A549 (cell line): ENCODE measurements at regions not wholly inside any gene's neighbourhood (a gene's known extent, or its start where the extent isn't known, plus 50 kb on each side); places are given as distances from the start of the nearest gene placed in this dataset.
A peak's percentile ranks its signal among the peaks of the same experiment; 100 is the strongest.

Experiments
- ATAC-seq, 2 experiments: fragments of 200-7000 bp in 1 of 2; fragments of >200 bp in 1 of 2; cut with Nextera tagmentation in 1 of 2; cut with Tn5 transposase in 1 of 2; 3 replicates each; pipeline versions ENCODE4 v1.8.0 to v1.9.1; 2018 to 2020; ENCODE audit warnings: mild to moderate bottlenecking in 1 of 2, moderate library complexity in 1 of 2
- CTCF ChIA-PET: fragments of 300-600 bp; sonication (Branson Sonifier 250); formaldehyde crosslinking; extraction: SDS; loops from one replicate; lab custom pipeline; 2021; ENCODE audit warnings: antibody characterized with exemption, inconsistent platforms; lab: Yijun Ruan, JAX
- POLR2A ChIA-PET: fragments of 350-600 bp; formaldehyde crosslinking; extraction: SDS; loops from one replicate; lab custom pipeline; 2021; ENCODE audit warnings: antibody characterized with exemption, inconsistent platforms; lab: Yijun Ruan, JAX
- DNase-seq, 2 experiments: peaks; one replicate each; pipeline versions ENCODE4 v3.0.0 to v3.0.0-alpha.2; 2011 to 2016; ENCODE audit warnings: low read depth in 1 of 2, low spot score in 1 of 2
- FAIRE-seq: peaks from 2 replicates; lab custom pipeline; 2011; peaks lifted over from hg19 to GRCh38; lab: Jason Lieb, UNC
- H3K27ac ChIP-seq, 2 experiments: fragments of >200 bp; sonication (Bioruptor Twin); formaldehyde crosslinking; 3 replicates each; pipeline ENCODE4 v1.5.1; 2016 to 2017
- H3K4me1 ChIP-seq: fragments of >200 bp; sonication (Bioruptor Twin); formaldehyde crosslinking; 3 replicates; pipeline ENCODE4 v1.6.1; 2016
- H3K4me2 ChIP-seq: fragments of >200 bp; sonication (Bioruptor Twin); formaldehyde crosslinking; 3 replicates; pipeline ENCODE4 v1.6.1; 2016
- H3K4me3 ChIP-seq: fragments of >200 bp; sonication (Bioruptor Twin); formaldehyde crosslinking; 3 replicates; pipeline ENCODE4 v1.5.1; 2016
- H3K9me3 ChIP-seq: fragments of >200 bp; sonication (Bioruptor Twin); formaldehyde crosslinking; 3 replicates; pipeline ENCODE4 v1.6.1; 2016
- CHD2 ChIP-seq: fragments of 150-350 bp; IDR thresholded peaks from 2 replicates; pipeline ENCODE4 v1.6.1; 2014; ENCODE audit warnings: low read length; ENCODE audit not compliant: partially characterized antibody
- CHD4 ChIP-seq: fragments of 200-600 bp; sonication (generic); IDR thresholded peaks from 2 replicates; pipeline ENCODE4 v1.6.1; 2016; ENCODE audit warnings: antibody characterized with exemption, mild to moderate bottlenecking, borderline replicate concordance
- CTCF ChIP-seq: fragments of >200 bp; sonication (Bioruptor Twin); formaldehyde crosslinking; IDR thresholded peaks from 3 replicates; pipeline ENCODE4 v1.5.1; 2016
- EP300 ChIP-seq, 2 experiments: fragments of >200 bp; sonication (Bioruptor Twin); formaldehyde crosslinking; IDR thresholded peaks; 2 replicates in 1 of 2; 3 replicates in 1 of 2; pipeline ENCODE4 v1.6.1; 2016 to 2017
- HDAC2 ChIP-seq: fragments of 200-600 bp; sonication (generic); IDR thresholded peaks from 2 replicates; pipeline ENCODE4 v1.6.1; 2016
- HMGXB4 ChIP-seq: fragments of 250-450 bp; sonication (Bioruptor Pico); IDR thresholded peaks from 2 replicates; pipeline ENCODE4 v1.5.0; 2021; ENCODE audit warnings: mild to moderate bottlenecking, moderate library complexity, borderline replicate concordance
- HOXB13 ChIP-seq: fragments of 250-450 bp; sonication (Bioruptor Pico); IDR thresholded peaks from 2 replicates; pipeline ENCODE4 v1.5.0; 2020; ENCODE audit warnings: low read depth, mild to moderate bottlenecking, moderate library complexity
- MAFK ChIP-seq: fragments of 450-650 bp; IDR thresholded peaks from 2 replicates; pipeline ENCODE4 v1.6.1; 2014; ENCODE audit not compliant: partially characterized antibody
- NFE2L2 ChIP-seq: fragments of 150-350 bp; conservative IDR thresholded peaks from 2 replicates; pipeline ENCODE4 v1.6.1; 2014; ENCODE audit warnings: low read length
- NPAS2 ChIP-seq: fragments of 250-450 bp; sonication (Bioruptor Pico); IDR thresholded peaks from 2 replicates; pipeline ENCODE4 v1.8.0; 2022; ENCODE audit warnings: mild to moderate bottlenecking, moderate library complexity, borderline replicate concordance
- POLR2A ChIP-seq: IDR thresholded peaks from 2 replicates; pipeline ENCODE4 v1.6.1; 2012; ENCODE audit warnings: mild to moderate bottlenecking, low read length
- RAD21 ChIP-seq, 2 experiments: fragments of >200 bp in 1 of 2; sonication (Bioruptor Twin) in 1 of 2; formaldehyde crosslinking in 1 of 2; IDR thresholded peaks in 1 of 2; conservative IDR thresholded peaks in 1 of 2; 2 replicates in 1 of 2; 3 replicates in 1 of 2; pipeline ENCODE4 v1.6.1; 2012 to 2018; ENCODE audit warnings: inconsistent platforms in 1 of 2
- RNF2 ChIP-seq: fragments of 200-600 bp; sonication (generic); IDR thresholded peaks from 2 replicates; pipeline ENCODE4 v1.6.1; 2016; ENCODE audit warnings: low read depth, mild to moderate bottlenecking, antibody characterized with exemption, moderate library complexity, borderline replicate concordance
- ZC3H11A ChIP-seq: fragments of 450-650 bp; IDR thresholded peaks from 2 replicates; pipeline ENCODE4 v1.6.1; 2014; ENCODE audit warnings: antibody characterized with exemption, mild to moderate bottlenecking
- ZFP36 ChIP-seq: fragments of 450-650 bp; IDR thresholded peaks from 2 replicates; pipeline ENCODE4 v1.6.1; 2014; ENCODE audit warnings: borderline replicate concordance; ENCODE audit not compliant: partially characterized antibody
- ZSCAN20 ChIP-seq: fragments of 250-450 bp; sonication (Bioruptor Pico); IDR thresholded peaks from 2 replicates; pipeline ENCODE4 v1.8.0; 2022; ENCODE audit warnings: mild to moderate bottlenecking, moderate library complexity
- WGBS: methylation state at CpG from one replicate; pipeline ENCODE4 v1.1.6; 2017; ENCODE audit errors: missing lambda C conversion rate; 5-methylcytosine and 5-hydroxymethylcytosine counted together
- TF ChIP-seq, protein P1 (sequence below): IDR thresholded peaks from 2 replicates; pipeline ENCODE4 v1.6.1; 2012; ENCODE audit warnings: low read depth, borderline replicate concordance
- TF ChIP-seq, protein P2 (sequence below): fragments of 150-350 bp; IDR thresholded peaks from 2 replicates; pipeline ENCODE4 v1.6.1; 2014; ENCODE audit warnings: low read depth, mild to moderate bottlenecking, low read length
- TF ChIP-seq, protein P3 (sequence below): fragments of >200 bp; sonication (Bioruptor Twin); formaldehyde crosslinking; IDR thresholded peaks from 2 replicates; pipeline ENCODE4 v1.6.1; 2016
- TF ChIP-seq, protein P4 (sequence below): fragments of 250-450 bp; sonication (Bioruptor Pico); IDR thresholded peaks from 2 replicates; pipeline ENCODE4 v1.5.0; 2020; ENCODE audit warnings: low read depth, mild to moderate bottlenecking, moderate library complexity

DNA sequence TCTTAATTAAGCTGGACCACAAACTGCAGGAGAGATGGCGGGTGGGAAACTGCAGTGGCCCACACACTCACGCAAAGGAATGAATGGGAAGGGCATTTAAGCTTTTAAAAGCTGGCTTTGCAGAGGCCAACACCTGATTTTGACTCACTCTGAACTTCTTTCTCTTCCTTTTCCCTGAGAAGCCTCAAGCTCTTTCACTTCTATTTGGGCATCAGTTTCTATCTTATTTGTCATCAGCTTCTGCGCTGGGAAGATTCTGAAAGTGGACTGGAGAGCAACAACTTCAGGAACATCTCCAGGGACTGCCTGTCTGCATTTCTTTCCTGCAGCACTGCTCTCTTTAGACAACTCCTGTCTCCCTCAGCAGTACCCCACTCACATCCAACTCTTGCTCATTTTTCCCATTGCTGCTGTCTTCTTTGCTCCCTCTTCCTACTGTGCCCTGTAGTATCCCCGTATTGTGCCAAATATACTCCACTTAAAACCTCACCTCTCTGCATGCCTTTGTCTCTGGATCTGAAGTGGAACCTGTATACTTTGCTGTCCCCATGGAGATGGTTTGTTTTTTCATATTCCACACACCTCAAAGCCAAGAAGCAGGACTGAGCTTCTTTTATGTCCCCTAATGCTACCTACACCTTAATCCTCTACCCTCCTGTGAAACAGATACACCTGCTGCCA, 143.3 kb upstream of the JUN start:
- 89% methylated on average over 4 of the region's 4 CpGs for WGBS
- TF ChIP-seq, protein P1, sequence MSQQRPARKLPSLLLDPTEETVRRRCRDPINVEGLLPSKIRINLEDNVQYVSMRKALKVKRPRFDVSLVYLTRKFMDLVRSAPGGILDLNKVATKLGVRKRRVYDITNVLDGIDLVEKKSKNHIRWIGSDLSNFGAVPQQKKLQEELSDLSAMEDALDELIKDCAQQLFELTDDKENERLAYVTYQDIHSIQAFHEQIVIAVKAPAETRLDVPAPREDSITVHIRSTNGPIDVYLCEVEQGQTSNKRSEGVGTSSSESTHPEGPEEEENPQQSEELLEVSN = no peak
- TF ChIP-seq, protein P2, sequence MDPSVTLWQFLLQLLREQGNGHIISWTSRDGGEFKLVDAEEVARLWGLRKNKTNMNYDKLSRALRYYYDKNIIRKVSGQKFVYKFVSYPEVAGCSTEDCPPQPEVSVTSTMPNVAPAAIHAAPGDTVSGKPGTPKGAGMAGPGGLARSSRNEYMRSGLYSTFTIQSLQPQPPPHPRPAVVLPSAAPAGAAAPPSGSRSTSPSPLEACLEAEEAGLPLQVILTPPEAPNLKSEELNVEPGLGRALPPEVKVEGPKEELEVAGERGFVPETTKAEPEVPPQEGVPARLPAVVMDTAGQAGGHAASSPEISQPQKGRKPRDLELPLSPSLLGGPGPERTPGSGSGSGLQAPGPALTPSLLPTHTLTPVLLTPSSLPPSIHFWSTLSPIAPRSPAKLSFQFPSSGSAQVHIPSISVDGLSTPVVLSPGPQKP = no peak
- no peak for TF ChIP-seq EP300 (IDR thresholded peaks at IDR 0.05)
- TF ChIP-seq ZFP36 = no peak
- no peak for TF ChIP-seq NFE2L2
- no peak for TF ChIP-seq CHD2
- TF ChIP-seq, protein P3, sequence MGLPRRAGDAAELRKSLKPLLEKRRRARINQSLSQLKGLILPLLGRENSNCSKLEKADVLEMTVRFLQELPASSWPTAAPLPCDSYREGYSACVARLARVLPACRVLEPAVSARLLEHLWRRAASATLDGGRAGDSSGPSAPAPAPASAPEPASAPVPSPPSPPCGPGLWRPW = no peak
- TF ChIP-seq MAFK = no peak
- TF ChIP-seq HDAC2 = no peak
- no peak for TF ChIP-seq ZSCAN20 (CRISPR knock-in tag)
- no peak for TF ChIP-seq HOXB13 (CRISPR knock-in tag)
- no peak for TF ChIP-seq RNF2
- TF ChIP-seq ZC3H11A = no peak
- no peak for TF ChIP-seq CHD4
- no peak for TF ChIP-seq HMGXB4 (CRISPR knock-in tag)
- Histone ChIP-seq H3K9me3 (no peaks in the 10 kb centered on the region), H3K4me2 (peak overlapping the region; percentile 87), H3K4me3 (no peak overlapping the region), H3K4me1 (peaks cover 55% of the 10 kb centered on the region), H3K27ac (peak overlapping the region; percentile 91 to 98)
- CTCF ChIA-PET = no interaction called here
- FAIRE-seq (no peak), ATAC-seq (no peak), DNase-seq (no peak)
- POLR2A ChIA-PET = interaction anchor here (1.5 to 1.7 kb wide), 2 partner anchors 44 to 143 kb away, joined by 3 to 5 read pairs; partner anchors contain the start of gene JUN

DNA sequence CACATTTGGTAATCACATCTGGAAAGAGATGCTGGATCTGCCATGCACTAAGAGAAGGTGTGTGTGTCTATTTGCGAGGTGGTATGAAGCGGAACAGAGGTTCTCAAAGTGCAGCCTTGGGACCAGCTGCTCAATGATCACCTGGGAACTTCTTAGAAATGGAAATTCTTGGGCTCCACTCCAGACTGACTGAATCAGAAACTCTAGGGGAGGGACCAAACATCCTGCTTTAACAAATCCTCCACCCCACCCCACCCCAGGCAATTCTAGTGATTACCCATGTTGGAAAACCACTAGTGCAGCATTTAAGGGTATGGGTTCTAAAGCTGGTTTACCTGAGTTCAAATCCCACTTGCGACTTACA, 143.9 kb upstream of the JUN start:
- Histone ChIP-seq H3K4me2 (peak overlapping the region; percentile 87), H3K27ac (peak overlapping the region; percentile 91 to 98), H3K4me3 (no peak overlapping the region), H3K4me1 (peaks cover 59% of the 10 kb centered on the region), H3K9me3 (no peaks in the 10 kb centered on the region)
- ChIA-PET CTCF (no interaction called here), POLR2A (interaction anchor here (1.5 to 1.7 kb wide), 2 partner anchors 45 to 144 kb away, joined by 3 to 5 read pairs; partner anchors contain the start of gene JUN)
- FAIRE-seq (no peak), ATAC-seq (no peak), DNase-seq (no peak)
- WGBS = 97% methylated on average over 3 of the region's 3 CpGs
- TF ChIP-seq CTCF (no peak), POLR2A (no peak), RAD21 (conservative IDR thresholded peaks at IDR 0.05 in 1 of 2, IDR thresholded peaks at IDR 0.05 in 1 of 2) (no peak), NPAS2 (CRISPR knock-in tag) (no peak)
- TF ChIP-seq, protein P4, sequence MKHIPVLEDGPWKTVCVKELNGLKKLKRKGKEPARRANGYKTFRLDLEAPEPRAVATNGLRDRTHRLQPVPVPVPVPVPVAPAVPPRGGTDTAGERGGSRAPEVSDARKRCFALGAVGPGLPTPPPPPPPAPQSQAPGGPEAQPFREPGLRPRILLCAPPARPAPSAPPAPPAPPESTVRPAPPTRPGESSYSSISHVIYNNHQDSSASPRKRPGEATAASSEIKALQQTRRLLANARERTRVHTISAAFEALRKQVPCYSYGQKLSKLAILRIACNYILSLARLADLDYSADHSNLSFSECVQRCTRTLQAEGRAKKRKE (CRISPR knock-in tag) = no peak
